Brain microvascular endothelial cell (primary cell): ENCODE measurements at regions not wholly inside any gene's neighbourhood (a gene's known extent, or its start where the extent isn't known, plus 50 kb on each side); places are given as distances from the start of the nearest gene placed in this dataset.

Experiments used
- DNase-seq: peaks from one replicate; pipeline ENCODE4 v3.0.0-alpha.2; 2020
- H3K27ac ChIP-seq: fragments of 250-450 bp; sonication (Bioruptor Pico); 2 replicates; pipeline ENCODE4 v1.5.1; 2020; ENCODE audit warnings: mild to moderate bottlenecking, moderate library complexity
- H3K27me3 ChIP-seq: fragments of 250-450 bp; sonication (Bioruptor Pico); replicated peaks from 2 replicates; pipeline ENCODE4 v1.5.1; 2020; ENCODE audit warnings: mild to moderate bottlenecking
- H3K36me3 ChIP-seq: fragments of 250-450 bp; sonication (Bioruptor Pico); replicated peaks from 2 replicates; pipeline ENCODE4 v1.5.1; 2020; ENCODE audit warnings: mild to moderate bottlenecking
- H3K4me3 ChIP-seq: 2 replicates; pipeline ENCODE4 v1.5.1; 2011; ENCODE audit warnings: low read depth, mild to moderate bottlenecking, control low read depth, low read length, moderate library complexity
- CTCF ChIP-seq: IDR thresholded peaks from 2 replicates; pipeline ENCODE4 v1.5.1; 2011; ENCODE audit warnings: low read depth, mild to moderate bottlenecking, moderate library complexity, low read length, control low read depth, inconsistent platforms; ENCODE audit errors: missing control alignments
- in situ Hi-C: cut with HindIII; loops from 2 replicates; pipeline ENCODE4 v1.10.0; 2017; ENCODE audit warnings: low sequenced_read_pairs, low pct_ligation_motif_present

DNA sequence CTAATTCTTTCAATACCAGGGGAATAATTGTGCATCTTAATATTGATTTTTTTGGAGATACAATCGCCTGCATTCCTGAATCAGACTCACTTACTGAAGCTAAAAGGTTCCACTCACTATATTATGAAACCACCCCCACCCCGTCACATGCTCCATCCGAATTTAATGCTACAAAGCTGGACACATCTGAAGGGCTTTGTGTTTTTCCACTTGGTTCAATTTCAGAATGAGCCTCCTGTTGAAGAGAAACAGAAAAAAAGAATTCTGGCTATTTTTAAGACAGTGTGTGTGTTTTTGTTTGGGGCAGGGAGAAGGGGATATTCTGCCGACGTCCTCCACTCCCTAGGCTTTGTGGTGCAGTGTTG, 165.5 kb upstream of the TBX20 start:
- in situ Hi-C loops, result no loop called here
- no peak for DNase-seq
- Histone ChIP-seq H3K4me3 (no peak overlapping the region), H3K36me3 (no peaks in the 10 kb centered on the region), H3K27ac (no peak overlapping the region), H3K27me3 (no peaks in the 10 kb centered on the region)
- TF ChIP-seq CTCF, result no peak

GRCh38 chr7:35418716-35419390, 165.0 kb upstream of the TBX20 start:
- Histone ChIP-seq H3K27me3 (no peaks in the 10 kb centered on the region), H3K4me3 (no peak overlapping the region), H3K36me3 (no peaks in the 10 kb centered on the region), H3K27ac (no peak overlapping the region)
- no peak for DNase-seq
- in situ Hi-C loops, result no loop called here
- TF ChIP-seq CTCF, result no peak

- DNase-seq, result no peak
- in situ Hi-C loops, result no loop called here
Observed at GRCh38 chr7:35416568-35416967, 162.7 kb upstream of the TBX20 start.

GRCh38 chr7:35415411-35415822, 161.5 kb upstream of the TBX20 start:
- Histone ChIP-seq H3K27me3 (no peaks in the 10 kb centered on the region), H3K36me3 (no peaks in the 10 kb centered on the region), H3K27ac (no peak overlapping the region), H3K4me3 (no peak overlapping the region)
- TF ChIP-seq CTCF, result no peak
- DNase-seq, result no peak
- in situ Hi-C loops, result no loop called here

More at GRCh38 chr7:35416568-35416967, 162.7 kb upstream of the TBX20 start:
- no peak overlapping the region for H3K4me3 ChIP-seq
- H3K27ac ChIP-seq, result no peak overlapping the region
- no peaks in the 10 kb centered on the region for H3K27me3 ChIP-seq
- no peak for TF ChIP-seq CTCF
- no peaks in the 10 kb centered on the region for H3K36me3 ChIP-seq

- TF ChIP-seq CTCF, result no peak
- Histone ChIP-seq H3K4me3 (no peak overlapping the region), H3K27ac (no peak overlapping the region), H3K36me3 (no peaks in the 10 kb centered on the region), H3K27me3 (no peaks in the 10 kb centered on the region)
- in situ Hi-C loops, result no loop called here
- DNase-seq, result no peak
Observed at GRCh38 chr7:35411331-35411730, 157.4 kb upstream of the TBX20 start.

GRCh38 chr7:35405461-35405860, 151.6 kb upstream of the TBX20 start:
- no peak for DNase-seq
- Histone ChIP-seq H3K36me3 (no peaks in the 10 kb centered on the region), H3K4me3 (no peak overlapping the region), H3K27ac (no peak overlapping the region), H3K27me3 (no peaks in the 10 kb centered on the region)
- no peak for TF ChIP-seq CTCF
- in situ Hi-C loops, result no loop called here
